IPS DF 6.9 (cell line): ENCODE measurements at regions not wholly inside any gene's neighbourhood (a gene's known extent, or its start where the extent isn't known, plus 50 kb on each side); places are given as distances from the start of the nearest gene placed in this dataset.

Experiments
- DNase-seq: peaks from one replicate; pipeline ENCODE4 v3.0.0-alpha.2; 2013; ENCODE audit warnings: low read depth, low spot score
- H3K27ac ChIP-seq: one replicate; pipeline ENCODE4 v1.5.1; 2013; ENCODE audit warnings: low read length, control low read depth
- H3K27me3 ChIP-seq: 2 replicates; pipeline ENCODE4 v1.6.1; 2013; ENCODE audit warnings: mild to moderate bottlenecking, low read length; ENCODE audit not compliant: control insufficient read depth, insufficient read depth
- H3K36me3 ChIP-seq: 2 replicates; pipeline ENCODE4 v1.6.1; 2013; ENCODE audit warnings: low read length; ENCODE audit not compliant: control insufficient read depth, insufficient read depth
- H3K4me1 ChIP-seq: 2 replicates; pipeline ENCODE4 v1.6.1; 2013; ENCODE audit warnings: low read length; ENCODE audit not compliant: control insufficient read depth, insufficient read depth
- H3K4me3 ChIP-seq: 2 replicates; pipeline ENCODE4 v1.5.1; 2013; ENCODE audit warnings: mild to moderate bottlenecking, low read length
- H3K9me3 ChIP-seq: 2 replicates; pipeline ENCODE4 v1.6.1; 2013; ENCODE audit warnings: low read length, inconsistent platforms; ENCODE audit not compliant: control insufficient read depth, insufficient read depth
- WGBS: extraction: QIAGEN DNeasy Blood & Tissue Kit; methylation state at CpG from one replicate; pipeline ENCODE4 v1.1.7; 2013; ENCODE audit warnings: mixed read lengths, missing lambda C conversion rate; ENCODE audit not compliant: insufficient read length, insufficient coverage; 5-methylcytosine and 5-hydroxymethylcytosine counted together

GRCh38 chrX:43479070-43479469 is 177.0 kb upstream of the MAOA start:
- Histone ChIP-seq H3K27ac (no peak overlapping the region), H3K9me3 (no peaks in the 10 kb centered on the region)
- WGBS = 100% methylated on average over 1 of the region's 3 CpGs

GRCh38 chrX:43479850-43480249 is 176.2 kb upstream of the MAOA start:
- Histone ChIP-seq H3K27me3 (no peaks in the 10 kb centered on the region), H3K36me3 (no peaks in the 10 kb centered on the region), H3K4me1 (no peaks in the 10 kb centered on the region), H3K9me3 (no peaks in the 10 kb centered on the region), H3K27ac (no peak overlapping the region), H3K4me3 (no peak overlapping the region)
- no peak for DNase-seq
- no CpG with 5 or more reads among the region's 4 CpGs for WGBS

More at GRCh38 chrX:43479070-43479469, 177.0 kb upstream of the MAOA start:
- H3K4me3 ChIP-seq = no peak overlapping the region
- H3K27me3 ChIP-seq = no peaks in the 10 kb centered on the region
- no peaks in the 10 kb centered on the region for H3K36me3 ChIP-seq
- no peak for DNase-seq
- no peaks in the 10 kb centered on the region for H3K4me1 ChIP-seq

- no peak overlapping the region for H3K4me3 ChIP-seq
- H3K4me1 ChIP-seq = no peaks in the 10 kb centered on the region
- WGBS = no CpG with 5 or more reads among the region's 5 CpGs
These were observed 174.5 kb upstream of the MAOA start for GRCh38 chrX:43481576-43481975.

GRCh38 chrX:43493756-43494155 is 162.3 kb upstream of the MAOA start:
- no peak for DNase-seq
- H3K27me3 ChIP-seq = no peaks in the 10 kb centered on the region
- H3K36me3 ChIP-seq = no peaks in the 10 kb centered on the region
- no peaks in the 10 kb centered on the region for H3K9me3 ChIP-seq
- H3K27ac ChIP-seq = no peak overlapping the region
- no CpG with 5 or more reads among the region's 3 CpGs for WGBS
- H3K4me1 ChIP-seq = no peaks in the 10 kb centered on the region
- H3K4me3 ChIP-seq = no peak overlapping the region

More at GRCh38 chrX:43481576-43481975, 174.5 kb upstream of the MAOA start:
- Histone ChIP-seq H3K27ac (no peak overlapping the region), H3K27me3 (no peaks in the 10 kb centered on the region), H3K36me3 (no peaks in the 10 kb centered on the region), H3K9me3 (no peaks in the 10 kb centered on the region)
- DNase-seq = no peak

DNA sequence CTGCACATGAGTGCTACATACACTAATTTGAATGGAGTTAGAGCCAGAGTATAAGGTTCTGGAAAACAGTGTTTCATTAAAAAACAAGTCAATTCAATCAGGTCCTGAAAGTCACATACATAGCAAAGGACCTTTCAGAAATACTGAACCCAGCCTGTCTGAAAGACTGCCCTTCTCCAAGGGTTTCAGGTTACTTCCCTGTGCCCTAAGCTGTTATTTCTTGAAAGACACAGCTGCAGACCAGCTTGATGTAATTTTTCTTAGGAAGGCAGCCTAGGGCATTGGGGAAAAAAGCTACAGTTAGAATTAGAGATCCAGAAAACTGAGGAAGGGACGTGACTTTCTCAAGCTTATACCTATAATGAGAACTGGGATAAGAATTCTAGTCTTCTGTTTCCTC is 155.9 kb upstream of the MAOA start:
- Histone ChIP-seq H3K27ac (no peak overlapping the region), H3K27me3 (no peaks in the 10 kb centered on the region), H3K4me1 (no peaks in the 10 kb centered on the region), H3K9me3 (no peaks in the 10 kb centered on the region), H3K4me3 (no peak overlapping the region), H3K36me3 (no peaks in the 10 kb centered on the region)
- no CpG with 5 or more reads among the region's 1 CpG for WGBS
- DNase-seq = no peak

- Histone ChIP-seq H3K4me1 (no peaks in the 10 kb centered on the region), H3K9me3 (no peaks in the 10 kb centered on the region), H3K27me3 (no peaks in the 10 kb centered on the region), H3K36me3 (no peaks in the 10 kb centered on the region), H3K27ac (no peak overlapping the region), H3K4me3 (no peak overlapping the region)
- DNase-seq = no peak
- no CpG with 5 or more reads among the region's 2 CpGs for WGBS
These were observed 155.0 kb upstream of the MAOA start for GRCh38 chrX:43500996-43501694.

DNA sequence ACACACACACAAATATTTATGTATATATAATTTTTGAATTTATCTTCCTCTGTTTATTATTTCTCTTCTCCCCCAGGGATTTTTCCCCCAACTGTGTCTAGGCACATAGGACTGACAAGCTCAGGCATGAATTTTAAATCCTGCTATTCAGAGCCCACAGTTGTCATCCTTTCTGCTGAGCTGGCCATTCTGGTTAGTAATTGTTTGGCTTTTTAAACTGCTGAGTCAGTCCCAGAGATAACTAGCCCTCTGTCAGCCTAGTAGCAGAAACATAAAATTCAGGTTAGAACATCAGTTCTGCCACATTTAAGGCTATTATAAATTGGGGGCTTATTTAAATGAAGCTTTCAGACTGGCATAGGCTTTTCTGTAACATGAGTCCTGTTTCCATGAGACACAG is 151.7 kb upstream of the MAOA start:
- Histone ChIP-seq H3K27ac (no peak overlapping the region), H3K27me3 (no peaks in the 10 kb centered on the region), H3K9me3 (no peaks in the 10 kb centered on the region), H3K4me3 (no peak overlapping the region), H3K36me3 (no peaks in the 10 kb centered on the region), H3K4me1 (no peaks in the 10 kb centered on the region)
- no peak for DNase-seq

- H3K9me3 ChIP-seq = no peaks in the 10 kb centered on the region
- H3K4me1 ChIP-seq = no peaks in the 10 kb centered on the region
- H3K27ac ChIP-seq = no peak overlapping the region
- DNase-seq = no peak
- H3K27me3 ChIP-seq = no peaks in the 10 kb centered on the region
- no peak overlapping the region for H3K4me3 ChIP-seq
- no peaks in the 10 kb centered on the region for H3K36me3 ChIP-seq
- WGBS = no CpG with 5 or more reads among the region's 3 CpGs
These were observed 150.3 kb upstream of the MAOA start for GRCh38 chrX:43505769-43506168.

DNA sequence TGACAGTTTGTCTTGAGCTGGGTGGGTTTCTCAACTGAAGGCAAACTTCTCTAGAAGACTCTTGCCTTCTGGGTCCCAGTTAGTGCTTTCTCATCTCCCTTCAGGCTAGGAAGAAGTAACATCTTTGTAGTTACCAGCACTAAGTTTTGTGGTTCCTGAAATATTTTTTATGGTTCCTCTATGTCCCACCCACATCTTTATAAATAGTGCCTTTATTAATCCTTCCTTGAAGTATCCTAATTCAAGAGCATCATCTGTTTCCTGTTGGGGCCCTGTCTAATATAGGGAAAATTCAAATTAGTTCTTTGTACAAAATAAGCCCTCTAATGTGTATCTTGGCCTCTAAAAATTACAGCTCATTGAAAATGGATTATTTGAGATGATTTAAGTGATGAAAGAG is 147.4 kb upstream of the MAOA start:
- Histone ChIP-seq H3K36me3 (no peaks in the 10 kb centered on the region), H3K27ac (no peak overlapping the region), H3K4me3 (no peak overlapping the region), H3K4me1 (no peaks in the 10 kb centered on the region), H3K27me3 (no peaks in the 10 kb centered on the region), H3K9me3 (no peaks in the 10 kb centered on the region)
- no peak for DNase-seq

DNA sequence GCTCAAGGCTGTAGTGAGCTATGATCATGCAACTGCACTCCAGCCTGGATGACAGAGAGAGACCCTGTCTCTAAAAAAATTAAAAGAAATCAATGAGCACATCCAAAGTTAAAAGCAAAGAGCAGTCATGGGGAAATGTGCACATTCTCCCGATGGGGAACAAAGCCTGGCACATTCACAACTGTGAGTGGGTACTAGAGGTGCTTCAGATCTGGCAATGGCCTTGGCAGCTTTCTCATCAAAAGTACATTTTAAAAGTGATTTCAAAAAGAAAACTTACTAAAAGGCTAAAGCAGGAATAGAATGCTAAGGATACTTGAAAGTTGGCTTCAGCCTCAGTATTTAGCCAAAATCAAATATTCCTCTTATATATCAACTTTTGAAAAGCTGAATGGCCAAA is 145.9 kb upstream of the MAOA start:
- Histone ChIP-seq H3K27me3 (no peaks in the 10 kb centered on the region), H3K4me3 (no peak overlapping the region), H3K4me1 (no peaks in the 10 kb centered on the region), H3K9me3 (no peaks in the 10 kb centered on the region), H3K27ac (no peak overlapping the region), H3K36me3 (no peaks in the 10 kb centered on the region)
- no peak for DNase-seq
- no CpG with 5 or more reads among the region's 1 CpG for WGBS

DNA sequence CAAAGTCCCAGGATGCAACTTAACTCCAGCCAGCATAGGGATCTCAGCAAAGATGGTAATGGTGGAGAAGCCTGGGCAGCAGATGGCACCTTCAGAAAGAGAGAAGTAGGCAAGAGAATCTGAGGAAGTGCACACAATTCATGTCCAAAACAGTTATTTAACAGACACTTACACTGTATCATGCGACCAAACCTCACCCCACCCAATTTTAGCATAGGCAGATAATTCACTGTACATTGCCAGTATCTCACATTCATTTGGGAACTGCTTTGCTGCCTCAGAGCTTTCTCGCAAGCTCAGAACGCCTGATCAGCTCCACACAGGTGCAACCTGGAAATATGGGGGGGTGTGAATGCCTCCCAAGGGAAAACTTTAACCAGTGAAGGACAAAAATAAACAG is 143.0 kb upstream of the MAOA start:
- H3K36me3 ChIP-seq = no peaks in the 10 kb centered on the region
- no CpG with 5 or more reads among the region's 3 CpGs for WGBS
- H3K9me3 ChIP-seq = no peaks in the 10 kb centered on the region
- H3K4me1 ChIP-seq = no peaks in the 10 kb centered on the region
- DNase-seq = no peak
- no peak overlapping the region for H3K27ac ChIP-seq
- no peak overlapping the region for H3K4me3 ChIP-seq
- H3K27me3 ChIP-seq = no peaks in the 10 kb centered on the region
